Skeletal muscle tissue (tissue), 3 donors: ENCODE measurements at regions not wholly inside any gene's neighbourhood (a gene's known extent, or its start where the extent isn't known, plus 50 kb on each side); places are given as distances from the start of the nearest gene placed in this dataset.

Experiments used
- H3K27ac ChIP-seq: one replicate; pipeline ENCODE4 v1.7.0; 2013; ENCODE audit warnings: mild to moderate bottlenecking, low read depth, low read length, inconsistent platforms
- H3K27me3 ChIP-seq, 3 donors: one replicate each; pipeline ENCODE4 v1.7.0; 2013; ENCODE audit warnings: low read length in 3 of 3; ENCODE audit not compliant: control insufficient read depth in 3 of 3, insufficient read depth in 3 of 3
- H3K36me3 ChIP-seq, 3 donors: one replicate each; pipeline ENCODE4 v1.7.0; 2013; ENCODE audit warnings: low read length in 3 of 3; ENCODE audit not compliant: control insufficient read depth in 3 of 3, insufficient read depth in 3 of 3
- H3K4me1 ChIP-seq, 3 donors: one replicate each; pipeline ENCODE4 v1.7.0; 2013; ENCODE audit warnings: low read length in 3 of 3, mild to moderate bottlenecking in 3 of 3; ENCODE audit not compliant: control insufficient read depth in 3 of 3, insufficient read depth in 3 of 3
- H3K4me3 ChIP-seq, 3 donors: one replicate each; pipeline ENCODE4 v1.7.0; 2013; ENCODE audit warnings: low read length in 3 of 3
- H3K9ac ChIP-seq, 3 donors: one replicate each; pipeline ENCODE4 v1.7.0; 2013; ENCODE audit warnings: low read length in 3 of 3, mild to moderate bottlenecking in 3 of 3, moderate library complexity in 2 of 3, low read depth in 1 of 3
- H3K9me3 ChIP-seq, 3 donors: one replicate each; pipeline ENCODE4 v1.7.0; 2013; ENCODE audit warnings: low read length in 3 of 3; ENCODE audit not compliant: control insufficient read depth in 3 of 3
- donor health status: Osteomylitis.

DNA sequence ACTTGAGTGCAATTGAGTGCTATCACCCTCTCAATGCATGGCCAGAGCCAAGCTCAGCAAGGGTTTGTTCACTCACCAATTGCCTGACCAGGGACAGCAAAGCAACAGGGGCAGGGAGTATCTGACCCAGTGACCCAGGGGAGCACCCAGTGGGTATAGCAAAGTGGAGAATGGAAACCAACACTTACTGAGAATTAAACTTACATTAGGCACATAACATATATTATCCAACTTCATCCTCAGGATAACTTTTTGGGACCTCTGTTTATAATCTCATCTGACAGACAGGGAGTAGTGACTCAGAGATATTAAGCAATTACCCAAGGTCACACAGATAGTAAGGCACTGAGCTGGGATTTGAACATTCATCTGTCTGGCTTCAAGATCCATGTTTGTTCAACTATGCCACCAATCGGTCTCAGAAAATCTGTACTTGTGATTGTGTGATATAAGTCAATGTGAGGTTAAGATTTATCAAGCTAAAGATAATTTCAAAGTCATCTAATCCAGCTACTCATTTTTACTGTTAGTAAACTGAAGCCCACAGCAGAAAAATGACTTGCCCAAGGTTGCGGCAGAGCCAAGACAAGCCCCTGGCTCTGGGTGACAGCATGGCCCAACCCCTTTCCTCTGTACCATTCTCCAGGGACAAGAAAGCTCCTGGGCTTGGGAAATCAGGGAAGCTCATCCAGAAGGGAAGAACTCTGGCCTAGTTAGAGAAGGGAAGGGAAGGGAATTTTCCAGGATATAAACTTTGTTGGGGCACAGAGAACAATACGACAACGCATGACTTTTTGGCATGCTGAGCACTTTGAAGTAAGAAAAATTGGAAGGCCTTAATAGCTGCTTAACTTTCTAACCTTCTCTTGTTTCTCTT, 138.0 kb upstream of the SMAD3 start:
- Histone ChIP-seq H3K9me3 (peaks cover 0 to 6% (median 5%) of the 10 kb centered on the region in 3 donors), H3K9ac (no peak overlapping the region), H3K36me3 (no peaks in the 10 kb centered on the region), H3K4me1 (peaks cover 0 to 9% (median 2%) of the 10 kb centered on the region in 3 donors), H3K4me3 (no peak overlapping the region), H3K27ac (no peak overlapping the region), H3K27me3 (peaks cover 0 to 11% (median 0%) of the 10 kb centered on the region in 3 donors)

GRCh38 chr15:66928101-66928500, 137.3 kb upstream of the SMAD3 start:
- Histone ChIP-seq H3K4me1 (peaks cover 0 to 14% (median 5%) of the 10 kb centered on the region in 3 donors), H3K36me3 (no peaks in the 10 kb centered on the region), H3K27ac (no peak overlapping the region), H3K9ac (no peak overlapping the region), H3K9me3 (no peaks in the 10 kb centered on the region), H3K27me3 (peaks cover 0 to 10% (median 0%) of the 10 kb centered on the region in 3 donors), H3K4me3 (no peak overlapping the region)

- H3K9ac ChIP-seq, result no peak overlapping the region
- H3K9me3 ChIP-seq, result peaks cover 0 to 2% (median 0%) of the 10 kb centered on the region in 3 donors
- peaks cover 0 to 14% (median 5%) of the 10 kb centered on the region in 3 donors for H3K4me1 ChIP-seq
- H3K36me3 ChIP-seq, result no peaks in the 10 kb centered on the region
- H3K27me3 ChIP-seq, result peaks cover 0 to 14% (median 0%) of the 10 kb centered on the region in 3 donors
- no peak overlapping the region for H3K4me3 ChIP-seq
- no peak overlapping the region for H3K27ac ChIP-seq
Measured at GRCh38 chr15:66928784-66929183, 136.6 kb upstream of the SMAD3 start.

DNA sequence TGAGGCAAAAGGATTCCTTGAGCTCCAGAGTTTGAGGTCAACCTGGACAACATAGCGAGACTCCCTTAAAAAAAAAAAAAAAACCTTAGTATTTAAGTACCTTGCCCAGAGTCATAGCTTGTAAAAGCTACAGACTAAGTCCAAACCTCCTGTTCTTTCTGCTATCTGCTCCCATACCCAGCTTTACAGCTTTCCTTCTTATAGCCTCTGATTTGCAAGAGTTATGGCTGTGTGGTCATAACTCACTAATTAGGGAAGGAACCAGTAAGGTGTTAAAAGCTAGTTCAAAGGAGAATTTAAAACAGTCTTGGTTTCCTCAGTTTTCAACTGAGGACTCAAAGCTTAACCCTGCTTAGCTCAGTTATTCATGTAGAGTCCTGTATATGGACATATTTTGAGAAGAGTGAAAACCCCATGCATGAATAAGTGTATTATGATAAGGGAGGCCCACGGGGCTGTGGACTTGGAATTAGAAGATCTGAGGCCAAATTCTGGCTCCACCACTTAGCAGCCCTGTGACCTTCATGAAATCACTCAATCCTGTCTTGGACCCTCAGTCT, 135.5 kb upstream of the SMAD3 start:
- H3K27me3 ChIP-seq, result peaks cover 0 to 22% (median 5%) of the 10 kb centered on the region in 3 donors
- H3K4me1 ChIP-seq, result peaks cover 0 to 14% (median 5%) of the 10 kb centered on the region in 3 donors
- no peak overlapping the region for H3K9ac ChIP-seq
- H3K9me3 ChIP-seq, result peaks cover 0 to 5% (median 0%) of the 10 kb centered on the region in 3 donors
- no peak overlapping the region for H3K4me3 ChIP-seq
- no peaks in the 10 kb centered on the region for H3K36me3 ChIP-seq
- H3K27ac ChIP-seq, result no peak overlapping the region

DNA sequence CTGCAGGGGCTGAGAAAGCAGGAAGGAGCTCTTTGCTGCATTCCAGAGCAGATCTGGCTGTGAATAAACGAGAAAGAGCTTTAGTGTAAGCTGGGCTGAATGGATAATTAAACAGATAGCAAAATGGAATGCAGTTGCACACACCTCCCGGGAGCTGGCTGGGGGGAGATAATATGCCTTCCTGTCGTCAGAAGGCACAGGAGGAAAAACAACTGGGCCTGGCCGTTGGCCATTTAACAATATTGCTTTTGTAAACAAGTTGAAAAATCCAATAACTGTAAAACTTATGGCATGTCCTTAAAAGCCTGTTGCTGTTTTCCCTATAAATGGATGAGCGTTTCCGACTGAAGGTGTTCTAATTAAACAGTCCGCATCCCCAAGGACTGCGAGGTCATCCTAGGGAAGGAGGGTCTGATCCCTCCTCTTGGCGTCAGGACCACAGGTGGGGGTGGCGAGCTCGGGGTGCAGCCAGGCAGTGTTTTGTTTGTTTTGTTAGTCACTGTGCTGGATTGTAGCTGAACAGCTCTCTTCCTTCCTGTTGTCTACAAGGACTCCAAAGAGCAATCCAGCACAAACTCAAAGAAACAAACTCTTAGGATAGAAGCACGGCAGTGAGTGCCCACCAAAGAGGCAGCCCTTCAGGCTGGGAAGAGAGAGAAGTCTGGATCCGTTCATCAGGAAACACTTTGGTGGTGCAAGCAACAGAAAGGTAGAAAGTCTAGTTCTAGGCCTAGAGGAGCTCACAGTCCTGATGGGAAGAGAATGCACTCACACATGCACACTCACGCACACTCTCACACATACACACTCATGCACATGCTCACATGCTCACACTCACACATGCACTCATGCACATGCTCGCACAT, 133.4 kb upstream of the SMAD3 start:
- Histone ChIP-seq H3K4me1 (peaks cover 9 to 25% (median 18%) of the 10 kb centered on the region in 3 donors), H3K9ac (no peak overlapping the region)

GRCh38 chr15:66932634-66933024, 132.8 kb upstream of the SMAD3 start:
- Histone ChIP-seq H3K27me3 (peaks cover 5 to 36% (median 16%) of the 10 kb centered on the region in 3 donors), H3K9ac (no peak overlapping the region), H3K27ac (no peak overlapping the region), H3K4me3 (peak overlapping the region in 2 of 3 donors; percentile 5 to 13), H3K9me3 (peaks cover 0 to 5% (median 0%) of the 10 kb centered on the region in 3 donors), H3K36me3 (no peaks in the 10 kb centered on the region), H3K4me1 (peaks cover 9 to 25% (median 18%) of the 10 kb centered on the region in 3 donors)

More for the DNA sequence above, 133.4 kb upstream of the SMAD3 start:
- peak overlapping the region in 2 of 3 donors; percentile 5 to 13 for H3K4me3 ChIP-seq
- no peaks in the 10 kb centered on the region for H3K36me3 ChIP-seq
- H3K9me3 ChIP-seq, result peaks cover 0 to 5% (median 0%) of the 10 kb centered on the region in 3 donors
- no peak overlapping the region for H3K27ac ChIP-seq
- H3K27me3 ChIP-seq, result peaks cover 5 to 36% (median 16%) of the 10 kb centered on the region in 3 donors

DNA sequence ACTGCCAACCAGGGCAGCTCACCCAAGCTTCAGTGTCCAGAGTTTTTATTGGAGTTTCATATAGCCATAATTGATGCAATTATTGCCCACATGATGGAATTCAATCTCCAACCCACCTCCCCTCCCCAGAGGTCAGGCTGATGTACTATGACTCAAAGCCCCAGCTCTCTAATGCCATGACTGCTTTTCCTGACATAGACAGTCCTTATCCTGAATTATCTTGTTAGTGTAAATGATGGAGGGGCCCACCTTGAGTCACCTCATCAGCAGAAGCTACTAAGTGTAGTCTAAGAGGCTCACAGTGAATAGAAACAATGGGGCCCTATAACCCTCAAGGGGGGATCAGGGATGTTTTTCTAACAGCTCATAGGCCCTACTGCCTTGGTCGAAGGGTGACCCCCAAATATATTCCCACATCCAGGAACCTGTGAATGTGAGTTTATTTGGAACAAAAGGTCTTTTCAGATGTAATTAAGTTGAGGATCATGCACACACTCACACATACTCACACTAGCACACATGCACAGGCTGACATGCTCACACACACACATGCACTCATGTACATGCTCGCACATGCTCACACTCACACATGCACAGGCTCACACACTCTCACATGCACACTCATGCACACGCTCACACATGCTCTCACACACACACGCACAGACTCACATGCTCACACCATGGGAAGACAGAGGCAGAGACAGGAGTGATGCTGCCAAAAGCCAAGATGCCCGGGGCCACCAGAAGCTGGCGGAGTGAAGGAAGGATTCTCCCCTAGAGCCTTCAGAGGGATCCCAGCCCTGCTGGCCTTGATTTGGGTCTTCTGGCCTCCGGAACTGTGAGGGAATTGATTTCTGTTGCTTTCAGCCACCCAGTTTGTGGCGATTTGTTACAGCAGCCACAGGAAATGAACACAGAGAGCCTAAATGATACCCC, 131.2 kb upstream of the SMAD3 start:
- no peak overlapping the region for H3K4me3 ChIP-seq
- H3K9ac ChIP-seq, result no peak overlapping the region
- no peaks in the 10 kb centered on the region for H3K36me3 ChIP-seq
- no peak overlapping the region for H3K27ac ChIP-seq
- H3K9me3 ChIP-seq, result peaks cover 0 to 5% (median 0%) of the 10 kb centered on the region in 3 donors
- H3K27me3 ChIP-seq, result peaks cover 5 to 36% (median 16%) of the 10 kb centered on the region in 3 donors
- H3K4me1 ChIP-seq, result peaks cover 9 to 25% (median 18%) of the 10 kb centered on the region in 3 donors

GRCh38 chr15:66934868-66935520, 130.4 kb upstream of the SMAD3 start:
- H3K9ac ChIP-seq, result no peak overlapping the region
- H3K4me1 ChIP-seq, result peaks cover 9 to 25% (median 18%) of the 10 kb centered on the region in 3 donors
- H3K27me3 ChIP-seq, result peaks cover 5 to 36% (median 16%) of the 10 kb centered on the region in 3 donors
- no peak overlapping the region for H3K27ac ChIP-seq
- H3K4me3 ChIP-seq, result no peak overlapping the region
- no peaks in the 10 kb centered on the region for H3K36me3 ChIP-seq
- H3K9me3 ChIP-seq, result peaks cover 0 to 5% (median 0%) of the 10 kb centered on the region in 3 donors
